ENCODE measurements at regions not wholly inside any gene's neighbourhood (a gene's known extent, or its start where the extent isn't known, plus 50 kb on each side); places are given as distances from the start of the nearest gene placed in this dataset.
"Not testable (repeated sequence)": the region's sequence is repeated elsewhere in the genome, so short reads cannot be mapped to it uniquely, and the experiment has no call there.

DNA sequence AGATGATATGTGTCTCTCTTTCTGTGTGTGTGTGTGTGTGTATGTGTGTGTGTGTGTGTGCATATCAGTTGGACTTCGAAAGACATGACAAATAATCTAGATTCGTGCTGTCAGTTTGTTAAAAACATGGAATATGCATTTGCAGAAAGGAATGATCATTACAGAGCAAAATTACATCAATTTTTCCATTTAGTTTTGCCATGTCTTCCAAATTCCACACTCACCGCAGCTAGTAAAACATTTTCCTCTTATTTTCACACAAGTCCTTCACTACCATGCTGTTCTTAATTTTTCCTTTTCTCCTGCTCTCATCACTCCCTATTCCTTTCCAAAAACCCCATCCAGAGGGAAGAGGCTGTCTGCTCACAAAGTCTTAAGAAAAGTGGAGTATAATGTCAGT, 1191.4 kb upstream of the SLC39A10 start:
- DNase-seq, result no peak

DNA sequence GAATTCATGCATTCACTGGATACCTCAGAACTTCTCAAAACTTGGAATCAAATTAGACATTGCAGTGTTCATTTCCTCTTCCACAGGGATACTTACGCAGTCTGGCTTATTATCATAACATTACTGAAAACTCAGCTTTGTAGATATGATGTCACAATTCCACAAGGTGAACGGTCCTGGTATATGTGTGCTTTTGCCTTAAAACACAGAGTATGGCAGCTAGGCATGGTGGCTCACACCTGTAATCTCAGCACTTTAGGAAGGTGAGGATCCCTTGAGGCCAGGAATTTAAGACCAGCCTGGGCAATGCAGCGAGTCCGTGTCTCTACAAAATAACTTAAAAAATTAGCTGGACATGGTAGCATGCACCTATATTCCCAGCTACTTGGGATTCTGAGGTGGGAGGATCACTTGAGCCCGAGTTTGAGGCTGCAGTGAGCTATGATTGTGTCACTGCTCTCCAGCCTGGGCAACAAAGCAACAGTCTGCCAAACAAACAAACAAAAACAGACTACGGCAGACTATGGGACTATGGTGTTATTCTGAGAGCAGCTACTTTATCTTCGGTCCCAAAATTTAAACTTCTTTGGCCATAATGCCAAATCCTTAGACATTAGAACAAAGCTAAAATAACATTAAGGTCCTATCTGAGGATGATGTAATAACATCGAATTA, 1191.9 kb upstream of the SLC39A10 start:
- DNase-seq, result no peak

DNA sequence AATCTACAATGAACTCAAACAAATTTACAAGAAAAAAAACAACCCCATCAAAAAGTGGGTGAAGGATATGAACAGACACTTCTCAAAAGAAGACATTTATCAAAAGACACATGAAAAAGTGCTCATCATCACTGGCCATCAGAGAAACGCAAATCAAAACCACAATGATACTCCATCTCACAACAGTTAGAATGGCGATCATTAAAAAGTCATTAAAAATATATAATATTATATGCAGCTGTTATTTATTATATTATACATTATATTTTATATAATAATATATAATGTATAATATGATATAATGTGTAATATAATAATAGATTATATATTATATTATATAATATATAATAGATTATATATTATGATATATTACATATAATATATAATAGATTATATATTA, 1194.1 kb upstream of the SLC39A10 start:
- not testable (repeated sequence) for DNase-seq

DNA sequence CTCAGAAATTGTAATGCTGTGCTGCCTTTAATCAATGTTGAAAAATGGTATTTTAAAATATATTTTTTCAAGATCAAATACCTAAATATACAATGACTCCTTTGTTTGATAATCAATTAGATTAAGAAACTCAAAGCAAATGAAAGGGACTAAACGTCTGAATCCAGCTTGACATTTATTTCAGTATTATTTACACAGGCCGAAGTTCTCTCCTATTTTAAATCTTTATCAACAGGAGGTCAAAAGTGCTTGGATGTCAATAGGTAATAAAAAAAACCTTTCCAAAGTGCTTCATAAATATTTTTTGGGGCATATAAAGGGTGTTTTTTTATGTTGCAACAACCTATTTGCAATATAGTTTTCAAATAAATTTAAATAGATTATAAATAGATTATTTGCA, 1201.7 kb upstream of the SLC39A10 start:
- no peak for DNase-seq

DNA sequence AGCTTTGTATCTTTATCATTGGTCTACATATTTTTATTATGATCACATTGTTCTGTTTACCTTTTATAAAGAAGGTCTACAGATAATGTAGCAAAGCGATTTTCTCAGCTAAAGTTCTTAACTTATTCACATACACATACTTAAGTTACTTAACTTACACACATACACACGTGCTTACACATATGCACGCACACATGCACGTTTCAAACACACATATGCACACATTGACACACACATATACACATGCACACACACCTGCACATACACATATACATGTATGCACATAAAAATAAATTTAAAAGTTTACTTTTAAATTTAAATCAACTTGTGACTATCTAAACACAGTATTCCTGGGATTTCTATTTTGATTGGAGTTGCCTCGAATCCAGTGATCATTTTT, 1204.5 kb upstream of the SLC39A10 start:
- DNase-seq, result no peak

DNA sequence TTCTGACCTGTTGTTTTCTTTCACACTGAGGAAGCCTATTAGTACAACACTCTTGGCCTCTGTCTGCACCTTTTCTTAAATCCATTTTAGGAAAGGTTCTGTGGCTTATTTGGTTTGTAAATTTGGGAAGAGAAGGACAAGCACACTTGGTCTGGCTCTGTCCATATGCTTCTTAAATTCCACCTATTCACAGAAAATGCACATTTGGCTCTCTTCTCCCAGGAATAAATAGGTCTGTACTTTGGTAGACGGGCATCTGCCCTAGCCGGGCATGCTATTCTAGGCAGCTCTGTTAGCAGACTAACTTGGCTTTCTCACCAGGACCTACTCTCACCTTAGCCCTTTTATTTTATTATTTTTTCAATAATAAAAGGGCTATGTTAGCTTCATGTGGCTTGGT, 1211.8 kb upstream of the SLC39A10 start:
- DNase-seq, result no peak

DNA sequence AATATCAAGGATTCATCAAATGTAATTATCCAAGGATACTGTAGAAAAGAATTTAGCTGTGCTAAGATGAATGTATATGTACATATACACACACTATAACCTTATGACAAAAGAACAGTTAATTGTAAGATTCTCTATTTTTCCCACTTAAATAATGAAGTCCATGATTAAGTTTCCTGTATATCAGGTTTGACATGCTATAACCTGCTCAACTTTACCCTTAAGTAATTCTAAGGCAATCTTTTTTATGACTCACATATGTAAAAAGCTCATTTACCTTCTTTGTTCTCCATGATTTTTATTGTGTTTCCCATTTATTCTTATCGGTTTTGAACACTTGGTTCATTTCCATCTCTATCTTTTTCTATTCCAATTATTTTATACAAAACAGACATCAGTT, 1213.1 kb upstream of the SLC39A10 start:
- DNase-seq, result no peak

DNA sequence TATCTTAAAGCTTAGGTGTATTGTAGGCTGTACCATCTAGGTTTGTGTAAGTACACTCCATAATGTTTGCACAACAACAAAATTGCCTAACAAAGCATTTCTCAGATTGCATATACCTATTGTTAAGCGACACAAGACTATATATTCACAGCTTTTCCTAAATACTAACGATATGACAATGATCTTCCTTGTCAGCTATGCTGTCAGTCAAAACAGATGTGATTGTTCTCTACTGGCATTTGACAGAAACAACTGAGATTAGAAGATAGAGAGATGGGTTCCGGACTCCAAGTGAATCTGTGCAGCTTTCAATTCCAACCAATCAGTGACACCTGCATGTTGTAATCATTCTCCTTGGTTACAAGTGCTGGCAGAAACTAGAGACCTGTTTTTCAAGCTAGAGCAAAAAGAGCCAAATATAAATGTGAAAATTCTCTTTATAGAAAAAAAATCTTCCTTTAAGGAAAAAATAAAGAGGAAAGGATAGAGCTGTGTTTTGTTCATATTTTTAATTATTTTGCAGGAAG, 1232.3 kb upstream of the SLC39A10 start:
- DNase-seq, result no peak

DNA sequence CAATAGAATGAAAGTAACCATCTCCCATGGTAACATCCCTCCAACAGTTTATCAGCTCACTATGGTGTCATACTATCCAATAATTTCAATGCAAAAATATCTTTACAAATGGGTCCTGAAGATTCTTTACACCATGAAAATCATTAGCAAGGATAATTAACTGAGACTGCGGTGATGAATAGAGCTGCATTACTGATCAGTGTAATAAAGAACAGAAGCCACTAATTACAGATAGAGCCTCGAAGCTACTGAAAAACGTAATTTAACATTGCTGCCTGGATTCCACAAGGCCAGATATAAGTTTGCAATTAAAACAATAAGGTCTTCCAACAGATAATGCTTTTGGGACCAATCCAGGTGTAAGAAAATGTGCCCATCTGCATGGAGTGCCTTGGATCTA, 1245.8 kb upstream of the SLC39A10 start:
- no peak for DNase-seq

DNA sequence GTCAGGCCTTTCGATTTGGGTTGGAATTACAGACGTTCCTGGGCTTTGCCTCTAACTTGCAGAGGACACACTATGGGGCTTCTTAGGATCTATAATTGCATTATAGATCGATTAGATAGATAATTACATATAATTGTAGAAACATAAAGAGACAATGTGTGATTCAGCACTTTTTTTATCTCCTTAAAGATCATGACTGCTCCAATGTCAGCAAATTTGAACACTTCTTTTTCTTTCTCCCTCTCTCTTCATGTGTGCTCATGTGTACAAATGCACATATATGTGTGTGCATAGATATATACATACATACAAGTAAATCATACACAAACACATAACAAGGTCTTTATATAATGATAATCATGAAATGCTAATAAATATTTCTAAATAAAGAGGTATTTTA, 1261.2 kb upstream of the SLC39A10 start:
- DNase-seq, result no peak

DNA sequence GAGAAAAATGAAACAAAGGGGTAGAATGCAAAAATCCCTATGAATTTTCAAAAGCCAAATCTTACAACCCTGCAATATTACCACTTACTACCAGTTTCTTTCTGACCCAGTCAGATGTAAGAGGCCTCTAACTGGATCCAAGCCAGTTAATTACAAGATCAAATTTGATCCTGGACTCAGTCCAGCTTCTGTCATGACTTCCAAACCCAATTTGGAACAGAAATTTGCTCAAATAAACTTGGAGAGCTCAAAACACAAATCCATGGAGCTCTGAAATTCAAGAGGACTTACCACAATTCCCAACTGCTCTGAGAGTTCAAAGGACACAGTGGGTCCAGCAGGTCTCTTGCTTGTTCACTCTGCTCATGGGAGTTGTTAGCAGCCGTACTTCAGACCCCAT, 1271.7 kb upstream of the SLC39A10 start:
- no peak for DNase-seq

DNA sequence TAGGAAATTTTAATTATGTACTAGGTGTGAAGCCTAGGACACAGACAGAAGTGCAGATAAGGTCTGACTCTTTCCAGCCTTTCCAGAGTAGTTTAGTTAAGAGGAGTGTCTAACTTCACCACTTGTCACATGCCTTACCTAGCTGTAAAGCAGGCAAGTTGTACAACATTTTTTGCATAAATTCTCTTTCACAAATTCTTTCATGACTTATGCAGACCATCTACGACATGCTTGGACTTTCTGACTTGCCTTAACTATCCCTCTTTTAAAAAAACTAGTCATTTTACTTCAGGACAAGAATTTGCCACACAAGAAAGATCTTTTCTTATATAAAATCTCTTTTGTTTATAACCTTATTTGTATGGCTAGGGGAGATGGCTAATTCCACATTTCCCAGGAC, 1273.6 kb upstream of the SLC39A10 start:
- DNase-seq, result no peak

DNA sequence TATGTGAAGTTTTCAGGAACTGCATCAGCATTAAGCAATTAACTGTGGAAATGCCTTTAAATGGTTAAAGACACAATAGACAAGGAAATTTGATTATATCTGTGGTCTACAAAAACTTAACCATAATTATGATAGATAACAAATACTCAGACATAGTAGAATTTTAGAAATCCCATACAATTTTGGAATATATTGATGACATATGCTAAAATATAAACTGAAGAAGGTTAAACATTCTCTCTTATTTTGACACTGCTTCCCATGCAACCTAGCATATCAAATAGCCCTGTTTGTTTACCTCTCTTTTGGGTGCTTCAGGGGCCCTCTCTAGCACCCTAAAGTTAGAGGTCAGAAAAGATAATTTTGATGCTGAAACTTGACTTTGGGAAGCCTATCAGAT, 1274.8 kb upstream of the SLC39A10 start:
- DNase-seq, result no peak

DNA sequence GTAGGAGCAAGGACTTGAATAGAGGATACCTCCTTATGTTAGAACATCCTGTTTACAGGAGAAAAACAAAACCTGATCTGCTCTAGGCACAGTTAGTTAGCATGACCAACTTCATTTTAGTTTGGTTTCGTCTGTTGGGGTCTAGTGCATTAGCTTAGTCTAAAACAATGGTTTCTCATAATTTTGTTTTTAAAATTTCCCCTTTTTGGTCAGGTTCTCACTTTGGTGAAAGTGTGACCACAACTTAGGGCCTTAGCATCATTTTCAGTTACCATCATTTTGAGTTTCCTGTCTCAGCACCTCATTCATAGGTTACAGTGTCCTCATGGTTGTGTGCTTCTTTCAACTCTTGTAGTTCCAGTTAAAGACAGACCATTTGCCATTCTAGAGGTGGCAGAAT, 1277.0 kb upstream of the SLC39A10 start:
- no peak for DNase-seq

DNA sequence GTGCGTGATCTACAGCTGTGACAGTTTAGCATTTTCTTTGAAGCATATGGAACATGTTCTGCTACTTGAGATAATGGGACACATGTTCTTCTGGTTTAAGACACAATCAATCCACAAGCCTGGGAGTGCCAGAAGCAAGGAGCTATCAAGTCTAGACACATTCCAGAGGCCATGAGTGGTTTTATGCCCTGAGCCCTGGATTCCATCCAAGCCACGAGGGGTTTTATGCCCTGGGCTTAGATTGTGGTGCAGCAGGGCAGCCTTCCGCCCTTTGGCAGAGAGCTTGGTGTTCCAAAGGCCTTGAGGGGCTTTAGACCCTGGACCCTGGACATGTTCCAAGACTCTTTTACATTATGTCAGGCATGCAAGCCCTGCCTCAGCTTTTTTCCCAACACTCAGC, 1289.6 kb upstream of the SLC39A10 start:
- not testable (repeated sequence) for DNase-seq

DNA sequence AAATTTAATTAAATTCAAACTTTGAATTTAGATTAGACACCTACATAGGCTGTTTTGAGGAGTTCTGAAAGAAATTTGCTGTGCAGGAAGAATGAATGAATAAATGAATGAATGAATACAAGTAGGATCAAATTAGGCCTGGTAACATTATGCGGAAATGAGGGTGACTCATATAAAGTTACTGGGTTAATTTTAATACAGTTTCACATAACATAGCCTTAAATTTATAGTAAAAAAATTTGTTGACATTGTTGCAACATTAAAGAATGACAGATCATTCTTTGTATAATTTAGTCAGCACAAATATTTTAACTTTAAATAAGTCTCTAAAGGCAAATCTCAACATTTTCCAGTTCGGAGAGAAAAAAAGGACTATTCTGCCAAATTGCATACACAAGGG, 1293.1 kb upstream of the SLC39A10 start:
- DNase-seq, result no peak

DNA sequence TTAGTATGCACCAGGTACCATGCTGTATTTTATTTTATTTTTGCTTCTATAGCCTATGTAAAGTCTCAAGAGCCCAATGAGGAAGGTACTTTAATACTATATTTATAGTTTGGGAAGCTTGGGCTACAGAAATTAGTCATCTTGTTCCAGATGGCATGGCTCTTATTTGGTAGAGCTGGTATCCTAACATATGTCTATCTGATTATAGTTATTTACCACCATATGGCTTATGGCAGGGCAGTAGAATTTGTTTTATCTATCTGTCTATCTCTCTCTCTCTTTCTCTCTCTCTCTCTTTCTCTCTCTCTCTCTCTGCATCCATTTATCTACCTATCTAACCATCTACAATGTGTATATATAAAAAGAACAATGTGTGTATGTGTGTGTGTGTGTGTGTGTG, 1293.7 kb upstream of the SLC39A10 start:
- no peak for DNase-seq

DNA sequence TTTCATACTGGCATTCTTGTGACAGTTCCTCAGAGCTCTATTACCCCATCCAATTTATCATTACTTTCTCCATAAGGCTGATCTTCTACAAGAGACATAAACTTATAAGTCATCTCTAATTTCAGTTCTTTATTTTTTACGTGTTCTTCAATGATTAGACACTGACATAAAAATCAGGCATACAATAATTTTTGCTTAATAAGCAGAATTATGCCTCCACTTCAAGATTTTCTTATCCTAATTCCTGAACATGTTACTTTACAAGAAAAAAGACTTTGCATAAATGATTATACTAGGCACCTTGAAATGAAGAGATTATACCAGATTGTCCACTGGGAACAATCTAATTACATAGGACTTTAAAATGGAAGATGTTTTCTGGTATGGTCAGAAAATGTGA, 1304.5 kb upstream of the SLC39A10 start:
- DNase-seq, result no peak

DNA sequence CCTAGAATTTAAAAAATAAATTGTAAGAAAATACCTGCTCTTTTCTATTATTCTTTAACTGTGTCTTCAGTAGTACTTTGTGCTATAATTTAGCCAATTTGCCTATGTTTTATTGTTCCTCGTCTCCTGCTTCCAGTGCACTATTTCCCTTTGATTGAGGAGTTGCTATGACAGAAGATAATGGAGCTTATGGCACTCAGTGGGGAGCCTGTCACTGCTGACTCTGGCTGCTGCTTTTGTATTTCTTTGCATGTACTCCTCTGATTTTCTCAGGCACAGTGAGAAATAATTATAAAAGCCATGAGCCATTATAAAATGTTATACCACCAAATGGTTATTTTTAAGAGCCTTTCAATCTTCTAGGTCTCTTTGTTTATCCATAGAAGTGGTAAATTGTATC, 1310.8 kb upstream of the SLC39A10 start:
- DNase-seq, result no peak

DNA sequence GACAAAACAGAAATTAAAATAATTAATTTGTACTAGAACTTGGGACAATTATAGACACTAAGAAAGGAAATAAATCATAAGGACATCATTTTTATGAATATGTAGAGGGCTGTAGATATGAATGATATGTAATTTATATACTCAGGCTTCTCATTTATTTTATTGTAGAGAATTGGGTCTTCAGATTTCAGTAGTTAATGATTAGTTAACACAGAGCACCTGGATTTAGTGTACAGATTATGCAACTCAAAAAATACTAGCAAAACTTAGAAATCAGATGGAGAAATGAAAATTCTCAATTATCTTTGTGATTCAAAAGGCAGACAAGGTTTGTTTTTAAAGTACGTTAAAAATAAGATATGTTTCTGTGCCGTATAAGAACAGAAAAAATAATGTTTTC, 1311.7 kb upstream of the SLC39A10 start:
- DNase-seq, result no peak

DNA sequence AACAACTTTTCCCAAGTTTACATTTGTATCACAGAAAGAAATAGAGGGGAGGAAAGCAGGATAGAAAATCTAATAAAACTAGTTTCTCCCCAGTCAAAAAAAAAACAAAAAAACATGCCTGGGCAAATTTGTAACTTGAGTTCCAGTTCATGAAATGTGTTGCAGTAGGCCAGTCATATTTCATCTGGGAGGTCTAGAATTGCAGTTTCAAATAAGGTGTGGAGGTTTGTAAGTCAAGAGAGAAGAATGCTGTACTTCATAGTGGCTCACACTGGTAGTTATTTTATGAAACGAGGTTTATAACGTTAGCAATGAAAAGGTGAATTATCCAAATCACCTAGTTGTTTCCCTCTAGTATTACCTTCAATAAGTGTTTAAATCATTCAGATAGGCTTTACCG, 1313.9 kb upstream of the SLC39A10 start:
- no peak for DNase-seq

DNA sequence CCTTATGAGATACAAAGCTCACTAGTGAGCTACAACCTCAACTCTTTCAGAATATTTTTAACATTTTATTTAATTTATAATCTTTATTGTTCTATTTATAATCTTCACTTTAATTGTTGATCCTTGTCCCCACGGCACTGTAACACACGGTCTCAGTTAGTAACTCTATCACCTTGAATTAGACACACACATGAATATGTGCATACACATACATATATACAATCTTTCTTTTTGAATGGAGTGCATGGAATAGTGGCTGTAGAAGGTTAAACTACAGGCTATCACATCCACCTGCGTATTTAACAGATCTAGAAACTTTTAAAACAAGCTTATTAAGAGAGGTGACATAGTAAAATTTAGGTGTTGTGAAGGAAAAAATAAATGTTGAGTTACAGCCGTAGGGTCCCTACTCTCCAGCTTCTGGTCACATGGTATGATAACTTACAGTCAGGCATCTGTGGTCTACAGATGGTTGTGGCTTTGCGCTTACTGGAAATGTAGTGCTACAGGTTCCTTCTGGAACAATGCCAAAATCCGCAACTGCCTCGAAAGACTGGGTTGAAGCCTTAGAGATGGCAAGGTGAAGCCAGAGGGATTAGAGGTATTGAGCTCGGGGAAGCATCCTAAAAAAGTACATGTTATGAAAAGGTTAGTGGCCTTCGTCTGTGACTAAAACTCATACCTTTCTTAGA, 1324.1 kb upstream of the SLC39A10 start:
- no peak for DNase-seq

DNA sequence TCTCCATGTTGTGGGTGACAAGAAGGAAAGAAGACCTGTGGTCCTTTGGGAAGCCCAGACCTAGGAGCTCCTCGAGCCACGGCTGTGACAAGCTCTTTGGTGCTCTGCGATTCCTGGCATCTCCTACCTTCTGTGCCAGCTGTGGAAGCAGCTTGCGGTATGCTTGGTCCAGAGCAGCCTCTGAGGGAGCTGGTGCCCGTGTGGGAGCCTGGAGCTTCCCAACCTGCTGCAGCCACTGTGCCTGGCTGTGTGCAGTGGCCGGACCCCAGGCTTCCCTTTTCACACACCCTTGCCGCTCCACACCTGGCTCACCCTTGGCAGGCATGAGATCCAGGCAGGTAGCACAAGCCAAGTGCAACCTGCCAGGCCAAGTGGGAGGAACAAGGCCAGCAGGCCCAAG, 1328.6 kb upstream of the SLC39A10 start:
- DNase-seq, result no peak

DNA sequence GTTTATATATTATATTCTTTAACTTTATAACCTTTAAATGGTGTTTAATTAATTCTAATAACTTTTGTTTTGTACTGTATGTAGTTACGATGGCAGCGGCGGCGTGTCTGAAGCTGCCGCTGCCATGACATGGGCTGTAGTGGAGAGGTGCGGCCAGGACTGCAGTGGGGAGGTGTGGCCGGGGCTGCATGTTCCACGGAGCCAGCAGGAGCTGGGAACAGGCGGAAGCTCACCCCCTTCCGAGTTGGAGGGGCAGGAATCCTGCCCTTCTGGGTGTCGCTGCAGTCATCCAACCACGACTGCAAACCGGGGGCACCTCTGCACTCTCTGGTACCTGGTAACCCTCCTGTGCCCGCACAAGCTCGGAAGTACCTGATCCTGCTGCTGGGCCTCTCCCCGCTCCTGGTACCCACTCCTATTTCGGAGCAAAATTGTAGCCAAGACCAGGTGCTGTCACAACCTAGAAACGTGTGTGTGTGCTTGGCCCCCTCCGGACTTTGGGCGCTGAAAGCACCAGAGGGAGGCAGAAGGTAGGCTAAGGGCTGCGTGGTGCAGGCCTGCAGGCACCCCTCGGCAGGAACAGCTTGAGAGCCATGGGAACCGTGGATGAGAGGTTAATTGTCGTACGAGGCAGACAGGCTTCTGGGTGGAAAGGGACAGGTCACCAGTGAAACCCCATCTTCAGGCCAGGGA, 1329.7 kb upstream of the SLC39A10 start:
- DNase-seq, result no peak
